Spleen (tissue), 7 donors: ENCODE measurements at regions not wholly inside any gene's neighbourhood (a gene's known extent, or its start where the extent isn't known, plus 50 kb on each side); places are given as distances from the start of the nearest gene placed in this dataset.

Experiments used
- POLR2A ChIP-seq, 3 donors: fragments of 450-650 bp; IDR thresholded peaks; one replicate each; pipeline ENCODE4 v1.5.1; 2017; ENCODE audit warnings: antibody characterized with exemption in 3 of 3, mild to moderate bottlenecking in 1 of 3
- TF ChIP-seq, protein P1 (sequence below), 11 experiments: fragments of 200-600 bp in 7 of 11; fragments of 450-650 bp in 4 of 11; sonication (generic) in 4 of 11; IDR thresholded peaks in 8 of 11; conservative IDR thresholded peaks in 3 of 11; 1 replicate in 7 of 11; 2 replicates in 4 of 11; pipeline versions ENCODE4 v1.4.0 to v1.8.0; 2016 to 2021; ENCODE audit warnings: antibody characterized with exemption in 11 of 11, inconsistent platforms in 4 of 11, mild to moderate bottlenecking in 1 of 11
- donor health status: DM: no; HTN: no; CAD: no; lungs with moderate emphysema.
- donor health status: DM: no; HTN: no; CAD: no.
- donor health status: DM: no; HTN: no; CAD: no.

DNA sequence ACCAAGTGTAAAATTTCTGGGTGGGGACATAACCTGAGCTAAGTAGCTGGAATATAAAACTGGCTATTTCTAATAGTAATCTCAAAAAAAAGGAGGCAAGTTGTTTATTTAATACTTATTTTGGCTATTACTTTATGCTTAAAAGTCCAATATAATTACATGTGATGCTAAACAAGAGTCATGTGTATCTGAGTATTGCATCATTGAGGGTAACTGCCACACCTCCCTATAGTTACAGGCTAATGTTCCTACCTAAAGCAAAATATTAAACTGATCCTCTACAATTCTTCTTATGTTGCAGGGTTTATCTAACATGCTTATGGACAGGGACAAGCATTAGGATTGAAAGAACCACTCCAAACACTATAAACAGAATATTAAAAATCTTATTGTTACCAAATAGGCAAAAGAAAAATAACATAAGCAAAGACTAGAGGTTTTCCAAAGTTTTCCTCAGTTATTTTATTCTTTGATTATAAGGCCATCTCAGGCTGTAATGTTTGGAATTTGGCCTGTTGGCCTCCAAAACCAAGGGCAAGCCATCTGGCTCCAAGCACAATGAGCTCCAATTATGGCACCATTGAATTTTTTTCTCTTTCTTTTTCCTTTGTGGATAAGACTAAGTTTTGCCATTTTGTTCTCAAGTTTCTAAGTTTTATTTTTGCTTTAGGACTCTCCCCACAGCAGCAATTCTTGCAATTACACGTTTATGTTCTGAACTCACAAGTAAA, 75.8 kb upstream of the ABI3BP start:
- TF ChIP-seq, protein P1, sequence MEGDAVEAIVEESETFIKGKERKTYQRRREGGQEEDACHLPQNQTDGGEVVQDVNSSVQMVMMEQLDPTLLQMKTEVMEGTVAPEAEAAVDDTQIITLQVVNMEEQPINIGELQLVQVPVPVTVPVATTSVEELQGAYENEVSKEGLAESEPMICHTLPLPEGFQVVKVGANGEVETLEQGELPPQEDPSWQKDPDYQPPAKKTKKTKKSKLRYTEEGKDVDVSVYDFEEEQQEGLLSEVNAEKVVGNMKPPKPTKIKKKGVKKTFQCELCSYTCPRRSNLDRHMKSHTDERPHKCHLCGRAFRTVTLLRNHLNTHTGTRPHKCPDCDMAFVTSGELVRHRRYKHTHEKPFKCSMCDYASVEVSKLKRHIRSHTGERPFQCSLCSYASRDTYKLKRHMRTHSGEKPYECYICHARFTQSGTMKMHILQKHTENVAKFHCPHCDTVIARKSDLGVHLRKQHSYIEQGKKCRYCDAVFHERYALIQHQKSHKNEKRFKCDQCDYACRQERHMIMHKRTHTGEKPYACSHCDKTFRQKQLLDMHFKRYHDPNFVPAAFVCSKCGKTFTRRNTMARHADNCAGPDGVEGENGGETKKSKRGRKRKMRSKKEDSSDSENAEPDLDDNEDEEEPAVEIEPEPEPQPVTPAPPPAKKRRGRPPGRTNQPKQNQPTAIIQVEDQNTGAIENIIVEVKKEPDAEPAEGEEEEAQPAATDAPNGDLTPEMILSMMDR (IDR thresholded peaks at IDR 0.05 in 8 of 11, conservative IDR thresholded peaks at IDR 0.05 in 3 of 11) = no peak
- no peak for TF ChIP-seq POLR2A (IDR thresholded peaks at IDR 0.05)
